ENCODE measurements at regions not wholly inside any gene's neighbourhood (a gene's known extent, or its start where the extent isn't known, plus 50 kb on each side); places are given as distances from the start of the nearest gene placed in this dataset.

DNA sequence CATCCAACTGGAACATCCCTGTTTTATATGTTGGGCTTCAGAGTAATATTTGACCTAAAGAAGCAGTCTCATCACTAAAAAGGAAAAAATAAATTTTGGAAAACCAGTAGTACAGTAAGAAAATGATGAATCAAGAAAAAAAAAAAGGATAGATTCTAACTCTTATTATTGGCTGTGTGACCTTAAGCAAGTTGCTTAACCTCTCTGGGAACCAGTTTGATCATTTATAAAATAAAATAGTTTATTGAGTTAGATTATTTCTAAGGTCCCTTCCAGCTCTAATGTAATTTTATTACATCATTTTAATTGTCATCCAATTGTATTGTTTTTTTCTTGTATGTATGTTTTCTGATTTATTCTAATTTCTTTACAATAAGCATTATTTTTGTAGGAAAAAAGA, 127.0 kb downstream of the PRELID2 start:
- ATAC-seq (ENCODE audit: poor library complexity) (no peak), DNase-seq (no peak)
- intact Hi-C loops (cut with DNase I), result no loop called here

DNA sequence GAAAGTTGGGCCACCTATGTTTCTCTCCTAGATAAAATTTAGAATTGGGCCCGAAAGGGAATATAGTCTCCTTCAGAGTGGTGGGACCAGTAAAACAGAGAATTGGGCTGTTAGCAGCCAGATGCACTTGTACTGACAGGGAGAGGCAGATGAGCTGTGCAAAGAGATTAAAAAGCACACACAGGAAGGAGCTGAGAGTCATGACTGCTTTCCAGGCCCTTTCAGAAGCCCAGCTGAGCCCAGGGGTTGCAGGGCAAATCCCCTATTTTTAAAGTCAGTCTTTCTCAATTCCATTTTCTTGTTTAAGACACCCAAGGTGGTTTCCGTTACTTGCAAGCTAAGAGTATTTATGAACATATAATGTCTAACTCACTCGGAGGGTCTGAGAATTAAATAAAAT, 130.4 kb downstream of the PRELID2 start:
- intact Hi-C loops (cut with DNase I), result no loop called here

DNA sequence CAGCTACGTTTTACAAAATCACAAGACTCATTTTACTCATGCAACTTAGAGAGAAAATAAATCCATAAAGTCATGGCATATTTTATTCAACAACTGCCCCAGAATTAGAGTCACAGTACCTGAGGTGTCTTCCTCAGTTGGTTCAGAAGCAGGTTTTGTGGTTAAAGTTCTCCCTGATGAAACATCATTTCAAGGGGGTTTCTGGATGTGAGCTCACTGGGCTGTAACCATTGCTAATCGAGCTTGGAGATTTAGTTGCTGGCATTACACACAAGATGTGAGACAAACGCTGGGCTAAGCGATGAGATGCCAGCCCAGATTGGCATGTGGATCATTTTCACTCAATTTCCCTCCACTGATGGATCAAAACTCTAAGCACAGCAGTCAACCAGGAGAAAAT, 131.3 kb downstream of the PRELID2 start:
- no peak for DNase-seq
- intact Hi-C loops (cut with DNase I), result no loop called here

More for the DNA sequence above, 130.4 kb downstream of the PRELID2 start:
- ATAC-seq (ENCODE audit: poor library complexity) (no peak), DNase-seq (no peak)

DNA sequence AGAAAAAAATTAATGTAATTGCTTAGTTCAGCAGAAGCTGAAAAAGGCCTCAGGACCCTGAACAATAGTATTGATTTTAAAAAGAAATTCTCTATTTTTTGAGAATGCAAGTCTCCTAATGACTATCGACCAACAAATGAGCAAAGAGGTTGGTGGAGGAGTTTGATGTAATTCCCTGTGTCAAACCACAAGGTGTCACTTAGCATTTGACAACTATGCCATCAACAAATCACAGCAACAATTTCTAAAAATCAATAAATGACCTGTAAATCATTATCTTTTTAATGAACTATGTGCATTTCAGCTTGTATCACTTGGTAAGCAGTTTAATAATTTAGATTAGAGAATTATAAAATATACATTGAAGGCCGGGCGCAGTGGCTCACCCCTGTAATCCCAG, 133.7 kb downstream of the PRELID2 start:
- DNase-seq (no peak), ATAC-seq (ENCODE audit: poor library complexity) (no peak)
- intact Hi-C loops (cut with DNase I), result no loop called here

More for the DNA sequence above, 131.3 kb downstream of the PRELID2 start:
- no peak for ATAC-seq (ENCODE audit: poor library complexity)

DNA sequence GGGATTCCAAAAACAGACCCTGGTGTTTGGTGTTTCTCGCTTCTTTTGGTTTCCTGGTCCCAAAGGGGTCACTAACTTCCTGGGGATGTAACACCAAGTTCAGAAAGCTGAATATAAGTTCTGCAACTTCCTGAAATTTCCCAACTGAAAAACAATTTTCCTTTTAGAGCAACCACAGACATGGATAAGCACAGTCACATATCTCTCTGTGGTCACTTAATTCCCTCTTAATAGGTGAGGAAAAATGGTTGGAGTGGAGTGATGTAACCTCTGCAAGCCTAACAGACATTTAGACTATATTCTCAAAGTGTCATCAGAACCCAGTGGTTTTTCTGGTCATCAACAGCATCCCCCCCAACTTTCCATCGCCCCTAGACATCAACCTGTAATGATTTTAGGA, 135.3 kb downstream of the PRELID2 start:
- DNase-seq (no peak), ATAC-seq (ENCODE audit: poor library complexity) (no peak)
- intact Hi-C loops (cut with DNase I), result no loop called here

DNA sequence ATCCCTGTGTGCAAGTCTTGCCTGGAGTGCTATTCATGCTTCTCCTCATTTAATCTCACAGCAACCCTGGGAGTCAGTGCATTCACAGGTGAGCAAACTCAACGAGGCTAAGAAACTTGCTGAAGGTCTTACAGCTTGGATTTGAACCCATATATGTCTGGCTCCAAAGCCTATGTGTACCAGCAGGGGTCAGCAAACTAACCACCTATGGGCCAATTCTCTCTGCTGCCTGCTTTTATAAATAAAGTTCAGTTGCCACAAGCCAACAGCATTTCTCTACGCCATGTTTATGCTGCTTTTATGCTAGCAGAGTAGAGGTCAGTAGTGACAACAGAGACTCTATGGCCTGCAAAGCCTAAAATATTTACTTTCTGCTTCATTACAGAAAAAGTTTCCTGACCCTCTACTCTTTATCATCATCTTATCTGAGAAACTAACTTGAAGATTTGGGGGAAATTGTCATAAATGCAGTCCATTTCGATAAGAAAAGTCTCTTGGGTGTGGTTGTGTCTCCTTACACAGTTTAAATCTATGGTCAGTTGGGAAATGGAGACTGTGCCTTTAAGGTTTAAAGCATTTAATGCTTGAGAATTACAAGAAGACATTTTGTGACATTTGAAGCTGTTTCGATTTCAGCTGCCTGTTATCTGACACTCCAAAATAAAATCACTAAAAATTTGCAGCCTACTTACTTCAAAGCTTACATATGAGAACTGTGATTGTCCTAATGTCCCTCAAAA, 137.7 kb downstream of the PRELID2 start:
- no peak for ATAC-seq (ENCODE audit: poor library complexity)
- no peak for DNase-seq
- intact Hi-C loops (cut with DNase I), result no loop called here

DNA sequence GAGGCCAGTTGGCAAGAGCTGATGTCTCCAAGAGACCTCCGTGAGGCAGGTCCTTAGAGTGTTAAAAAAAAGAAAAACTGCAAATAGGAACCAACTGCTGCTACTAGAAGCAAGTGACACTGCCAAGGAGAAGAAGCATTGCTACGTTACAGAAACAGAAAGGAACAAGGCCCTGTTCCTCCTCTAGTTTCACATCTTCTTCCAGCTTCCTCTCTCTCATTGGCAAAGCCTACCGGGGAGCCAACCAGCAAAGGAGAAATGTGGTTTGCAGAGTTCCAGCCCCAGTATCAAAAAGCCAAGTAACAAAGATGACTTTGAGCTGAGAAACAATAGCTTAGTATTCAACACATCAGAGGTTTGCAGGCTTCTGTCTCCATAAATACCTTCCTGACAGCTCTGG, 145.9 kb downstream of the PRELID2 start:
- DNase-seq (no peak), ATAC-seq (ENCODE audit: poor library complexity) (peak; percentile 38)
- intact Hi-C loops (cut with DNase I), result no loop called here

DNA sequence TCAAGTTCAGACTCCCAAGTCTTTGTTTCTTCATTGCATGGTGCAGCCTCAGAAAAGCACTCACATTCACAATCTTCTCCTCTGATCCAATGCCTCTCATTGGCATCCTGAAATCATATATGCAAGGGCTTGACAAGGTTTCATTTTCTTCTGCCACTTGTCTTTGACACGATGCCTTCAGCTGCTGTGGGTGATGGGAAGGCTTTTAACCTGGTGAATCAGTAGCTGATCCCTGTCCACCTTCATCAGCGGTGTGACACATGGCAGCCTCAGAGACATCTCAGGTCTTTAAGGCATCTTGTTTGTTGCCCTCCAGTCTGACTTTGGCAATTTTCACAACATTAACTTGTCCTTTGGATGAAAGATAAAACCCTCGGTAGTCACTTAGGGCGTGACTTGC, 147.2 kb downstream of the PRELID2 start:
- ATAC-seq (ENCODE audit: poor library complexity) (no peak), DNase-seq (no peak)
- intact Hi-C loops (cut with DNase I), result no loop called here

DNA sequence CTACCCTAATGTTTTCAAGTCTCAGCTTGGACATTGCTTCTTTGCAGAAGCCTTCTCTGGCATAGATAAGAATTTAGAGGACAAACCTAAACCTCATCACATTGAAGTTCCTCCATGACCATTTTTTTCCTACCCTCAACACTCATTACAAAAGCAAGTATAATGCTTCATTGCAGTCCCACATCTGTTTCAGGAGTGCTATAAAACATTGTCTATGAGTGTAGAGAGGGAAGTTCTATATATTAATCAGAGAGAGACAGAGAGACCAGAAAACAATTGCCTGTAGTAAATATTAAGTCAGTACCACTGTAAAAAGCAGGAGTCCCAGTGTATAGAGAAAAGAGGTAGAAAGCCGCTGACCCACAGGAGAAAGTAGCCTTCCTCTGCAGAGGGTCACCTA, 149.7 kb downstream of the PRELID2 start:
- ATAC-seq (ENCODE audit: poor library complexity), result no peak
- no peak for DNase-seq
- intact Hi-C loops (cut with DNase I), result no loop called here

DNA sequence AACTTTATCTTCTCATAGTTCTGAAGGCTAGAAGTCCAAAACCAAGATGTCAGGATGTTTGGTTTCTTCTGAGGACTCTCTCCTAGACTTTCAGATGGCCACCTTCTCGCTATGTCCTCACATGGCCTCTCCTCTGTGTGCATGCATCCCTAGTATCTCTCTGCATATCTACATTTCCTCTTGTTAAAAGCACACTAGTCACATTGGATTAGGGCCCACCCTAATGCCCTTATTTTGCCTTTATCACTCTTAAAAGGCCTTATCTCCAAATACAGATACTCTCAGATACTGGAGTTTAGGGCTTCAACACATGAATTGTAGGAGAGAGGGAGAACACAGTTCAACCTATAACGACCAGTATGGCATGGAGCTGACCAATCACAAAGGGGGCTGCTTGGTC, 151.7 kb downstream of the PRELID2 start:
- intact Hi-C loops (cut with DNase I), result no loop called here
- ATAC-seq (ENCODE audit: poor library complexity) (no peak), DNase-seq (no peak)

DNA sequence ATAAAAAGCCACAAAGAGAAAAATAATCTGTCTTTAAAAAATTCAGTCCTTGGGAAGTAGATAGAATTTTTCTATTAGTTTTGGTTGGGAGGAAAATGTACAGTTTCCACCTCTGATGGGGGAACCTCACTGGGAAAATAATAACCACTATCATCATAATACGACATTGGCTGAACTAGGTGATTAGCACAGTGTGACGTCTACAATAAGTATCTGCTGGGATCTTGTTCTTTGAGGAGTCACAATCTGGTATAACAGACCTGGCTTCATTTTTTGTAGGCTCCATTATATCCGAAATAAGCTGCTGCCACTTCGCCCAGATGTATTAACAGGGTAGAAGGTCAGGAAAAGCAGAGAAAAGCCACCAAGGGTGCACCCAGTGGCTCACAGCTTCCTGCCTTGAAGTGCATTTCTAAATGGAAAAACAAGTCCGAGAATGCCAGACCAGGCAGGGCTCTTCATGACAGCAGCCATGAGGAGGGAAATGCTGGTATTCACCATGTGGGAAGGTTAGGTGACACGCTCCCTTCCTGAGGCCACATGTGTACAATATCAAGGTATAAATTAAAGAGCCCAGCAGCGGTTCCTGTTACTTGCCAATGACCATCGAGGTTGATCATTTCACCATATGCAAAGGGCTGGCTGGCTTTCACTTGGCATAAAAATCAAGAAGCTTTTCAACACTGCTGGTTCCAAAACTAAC, 152.8 kb downstream of the PRELID2 start:
- intact Hi-C loops (cut with DNase I), result no loop called here
- DNase-seq (no peak), ATAC-seq (ENCODE audit: poor library complexity) (no peak)

DNA sequence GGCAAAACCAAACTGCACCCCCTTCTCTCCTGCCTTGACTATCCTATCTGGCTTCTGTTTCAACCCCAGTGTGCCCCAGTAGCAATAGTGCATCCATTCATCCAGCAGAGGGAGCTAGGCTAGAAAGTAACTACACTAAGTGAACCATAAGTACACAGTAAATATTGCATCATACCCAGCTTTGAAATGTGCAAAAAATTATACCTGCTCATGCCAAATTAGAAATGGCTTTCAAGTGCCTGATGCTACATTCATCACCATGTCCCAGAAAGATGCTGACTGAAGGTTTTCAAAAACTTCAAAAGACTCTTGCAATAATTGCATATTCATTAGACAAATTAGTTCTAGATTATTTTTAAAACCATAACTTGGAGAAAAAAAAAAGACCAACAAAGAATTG, 153.5 kb downstream of the PRELID2 start:
- intact Hi-C loops (cut with DNase I), result no loop called here
- ATAC-seq (ENCODE audit: poor library complexity) (peak; percentile 83), DNase-seq (no peak)

DNA sequence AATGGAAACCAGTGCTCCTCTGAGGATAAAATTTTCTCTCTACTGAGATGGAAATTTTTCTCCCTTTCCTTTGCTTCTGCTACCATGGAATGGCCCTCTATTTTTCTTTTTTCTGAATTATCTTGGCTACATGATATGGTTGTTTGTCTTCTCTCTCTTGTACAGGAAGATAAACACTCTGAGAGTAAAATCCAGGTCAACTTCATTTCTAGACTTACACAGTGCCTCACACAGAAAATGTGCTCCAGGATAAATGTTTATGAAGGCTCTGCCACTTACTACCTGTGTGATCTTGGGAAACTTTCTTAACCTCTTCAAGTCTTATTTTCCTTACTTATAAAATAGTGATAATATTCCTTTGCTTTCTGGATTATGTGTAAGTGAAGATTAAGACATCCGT, 153.9 kb downstream of the PRELID2 start:
- ATAC-seq (ENCODE audit: poor library complexity) (peak; percentile 26), DNase-seq (no peak)
- intact Hi-C loops (cut with DNase I), result no loop called here

DNA sequence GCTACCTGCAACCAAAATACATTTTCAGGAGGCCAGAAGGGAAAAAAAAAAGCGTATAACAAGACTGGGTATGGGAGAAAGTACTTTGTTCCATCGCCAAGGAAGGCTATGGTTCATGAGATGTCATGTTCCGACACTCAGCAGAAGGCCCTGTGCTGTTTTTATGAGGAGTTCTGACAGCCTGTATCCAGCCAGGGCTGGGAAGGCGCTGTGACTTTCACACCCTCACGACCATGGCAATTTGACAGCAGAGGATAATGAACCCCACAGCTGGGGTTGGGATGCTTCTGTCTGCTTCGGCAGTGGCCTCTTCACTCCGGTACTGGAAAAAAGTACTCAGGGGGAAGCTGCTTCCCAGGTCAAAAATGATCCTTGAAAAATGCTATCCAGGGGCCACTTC, 154.4 kb downstream of the PRELID2 start:
- DNase-seq, result peak; percentile 52
- peak; percentile 87 for ATAC-seq (ENCODE audit: poor library complexity)
- intact Hi-C loops (cut with DNase I), result no loop called here

DNA sequence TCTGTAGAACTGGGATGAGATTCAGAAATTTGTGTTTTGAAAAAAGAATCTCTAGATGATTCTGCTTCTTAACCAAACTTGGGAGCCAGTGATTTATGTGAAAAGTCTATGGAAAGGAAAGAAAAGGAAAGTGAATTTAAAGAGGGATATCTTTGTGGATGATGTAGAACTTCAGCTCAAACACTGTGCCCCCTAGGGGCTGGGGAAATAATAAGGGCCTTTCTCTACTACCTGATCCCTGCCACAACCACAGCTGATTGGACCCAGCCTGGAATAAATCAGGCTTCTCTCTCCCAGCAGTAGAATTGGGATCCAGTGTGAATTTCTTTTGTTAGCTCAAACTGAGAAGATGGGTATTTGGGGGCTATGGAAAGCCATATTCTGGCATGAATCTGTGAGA, 155.0 kb downstream of the PRELID2 start:
- no peak for ATAC-seq (ENCODE audit: poor library complexity)
- intact Hi-C loops (cut with DNase I), result no loop called here
- no peak for DNase-seq

DNA sequence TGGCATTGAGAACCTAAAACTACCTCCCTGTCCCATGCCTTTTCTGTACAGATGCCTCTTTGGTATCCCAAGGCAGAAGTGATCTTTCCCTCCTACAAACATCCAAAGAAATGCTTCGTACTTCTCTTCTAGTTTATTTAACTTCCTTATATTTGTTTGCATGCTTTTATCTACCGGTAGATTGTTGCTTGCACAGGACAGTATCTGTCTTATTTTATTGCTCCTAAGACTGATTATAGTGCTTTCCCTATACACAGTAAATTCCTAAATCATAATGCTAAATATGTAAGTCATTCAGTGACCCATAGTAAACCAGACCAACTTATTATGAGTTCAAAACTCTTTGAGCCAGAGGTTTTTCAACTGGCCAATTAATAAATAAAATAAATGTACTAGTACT, 156.9 kb downstream of the PRELID2 start:
- DNase-seq (no peak), ATAC-seq (ENCODE audit: poor library complexity) (no peak)
- intact Hi-C loops (cut with DNase I), result no loop called here

DNA sequence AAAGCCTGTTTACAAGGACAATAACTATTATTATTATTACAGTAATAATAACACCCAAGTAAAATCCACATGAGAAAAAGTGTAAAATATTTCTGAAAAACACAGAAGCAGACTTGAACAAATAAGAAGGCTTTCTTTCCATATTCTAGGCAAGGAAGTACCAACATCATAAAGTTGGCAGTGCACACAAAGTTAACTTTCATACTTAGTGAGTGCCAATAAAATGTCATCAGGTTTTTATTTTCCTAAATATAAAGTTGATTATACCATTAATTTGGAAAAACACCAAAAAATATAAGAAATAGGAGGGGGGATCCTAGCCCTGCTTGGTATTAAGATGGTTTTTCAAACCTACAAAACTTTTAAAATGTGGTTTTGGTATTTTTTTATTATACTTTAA, 161.4 kb downstream of the PRELID2 start:
- DNase-seq (no peak), ATAC-seq (ENCODE audit: poor library complexity) (no peak)
- intact Hi-C loops (cut with DNase I), result no loop called here

DNA sequence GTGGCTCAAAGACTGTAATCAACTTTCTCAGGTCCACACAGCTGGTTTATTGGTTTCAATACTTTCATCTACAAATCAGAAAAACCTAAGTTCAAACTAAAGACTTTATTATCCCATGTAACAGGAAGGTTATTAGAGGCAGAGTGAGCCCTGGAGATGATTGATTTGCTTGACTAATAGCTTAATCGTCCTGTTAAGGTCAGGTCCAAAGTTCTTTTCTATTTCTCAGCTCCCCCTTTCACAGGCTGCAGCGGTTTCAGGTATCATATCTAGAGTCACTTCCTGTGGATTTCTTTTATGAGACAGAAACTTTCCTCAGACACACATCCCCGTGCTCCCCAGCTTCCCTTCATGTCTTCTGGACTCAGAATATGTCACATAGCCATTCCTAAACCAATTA, 166.4 kb downstream of the PRELID2 start:
- intact Hi-C loops (cut with DNase I), result no loop called here
- no peak for ATAC-seq (ENCODE audit: poor library complexity)

DNA sequence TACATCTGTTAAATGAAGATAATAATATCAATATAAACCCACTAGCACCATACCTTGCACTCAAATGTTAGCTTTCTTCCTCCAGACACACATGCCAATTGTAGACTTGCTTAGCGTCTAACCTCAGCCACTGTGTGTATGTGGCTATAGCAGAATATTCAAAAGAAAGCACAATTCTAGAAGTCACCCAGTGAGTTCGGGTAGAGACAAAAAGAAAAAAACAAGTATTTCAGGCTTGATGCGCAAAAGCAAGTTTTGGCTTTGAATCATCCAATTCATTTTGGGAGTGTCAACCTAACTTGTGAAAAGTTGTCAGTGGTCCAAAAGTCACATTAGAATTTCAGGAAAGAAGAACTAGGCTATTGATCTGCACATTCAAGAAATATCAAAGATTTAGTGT, 167.4 kb downstream of the PRELID2 start:
- intact Hi-C loops (cut with DNase I), result no loop called here
- DNase-seq (no peak), ATAC-seq (ENCODE audit: poor library complexity) (no peak)

More for the DNA sequence above, 166.4 kb downstream of the PRELID2 start:
- no peak for DNase-seq

DNA sequence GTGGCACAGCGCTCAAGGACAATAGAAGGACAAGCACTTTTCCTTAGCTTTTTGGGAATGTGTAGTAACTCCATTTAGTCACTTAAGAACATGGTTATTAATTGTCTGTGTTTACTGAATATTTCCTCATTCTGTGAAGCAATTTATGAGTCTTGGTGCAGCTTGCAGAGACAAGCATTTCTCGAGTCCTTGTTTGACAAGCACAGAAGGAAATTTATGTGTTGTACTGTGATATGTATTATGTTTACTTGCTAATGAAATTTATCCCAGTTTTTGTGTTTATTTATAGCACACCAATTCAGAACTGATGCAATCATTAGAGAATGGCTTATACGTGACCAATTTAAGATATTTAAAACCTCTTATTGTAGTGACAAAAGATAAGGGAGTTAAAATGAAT, 168.6 kb downstream of the PRELID2 start:
- no peak for DNase-seq
- intact Hi-C loops (cut with DNase I), result no loop called here
- ATAC-seq (ENCODE audit: poor library complexity), result no peak

Data from Right ventricle myocardium superior (tissue), 1 donor.